Esophagus muscularis mucosa (tissue), 3 donors: ENCODE measurements at regions not wholly inside any gene's neighbourhood (a gene's known extent, or its start where the extent isn't known, plus 50 kb on each side); places are given as distances from the start of the nearest gene placed in this dataset.

Source experiments
- CTCF ChIP-seq, 3 experiments: fragments of 200-600 bp in 2 of 3; fragments of 450-650 bp in 1 of 3; sonication (generic) in 2 of 3; IDR thresholded peaks; one replicate each; pipeline ENCODE4 v1.5.1; 2017 to 2019; ENCODE audit warnings: antibody characterized with exemption in 3 of 3, mild to moderate bottlenecking in 2 of 3, moderate library complexity in 1 of 3
- POLR2A ChIP-seq: fragments of 450-650 bp; IDR thresholded peaks from one replicate; pipeline ENCODE4 v1.6.1; 2017; ENCODE audit warnings: antibody characterized with exemption, moderate library complexity, mild to moderate bottlenecking, low read depth
- POLR2AphosphoS5 ChIP-seq, 2 donors: sonication (generic); formaldehyde crosslinking; IDR thresholded peaks; one replicate each; pipeline ENCODE4 v1.6.1; 2017; ENCODE audit warnings: antibody characterized with exemption in 2 of 2

GRCh38 chr2:211204456-211204855 is 648.1 kb downstream of the CPS1 start:
- TF ChIP-seq CTCF (IDR thresholded peaks at IDR 0.05) (no peak), POLR2AphosphoS5 (IDR thresholded peaks at IDR 0.05) (no peak), POLR2A (no peak)
